ENCODE measurements at regions not wholly inside any gene's neighbourhood (a gene's known extent, or its start where the extent isn't known, plus 50 kb on each side); places are given as distances from the start of the nearest gene placed in this dataset.

GRCh38 chr14:84435820-84436324, 1094.1 kb upstream of the FLRT2 start:
- no peak for DNase-seq (ENCODE audit: low read depth)
- TF ChIP-seq CTCF (IDR thresholded peaks at IDR 0.05; ENCODE audit: low read depth, low read length) (no peak), POLR2A (IDR thresholded peaks at IDR 0.05; ENCODE audit: extremely low read depth, insufficient read length) (no peak), MYC (IDR thresholded peaks at IDR 0.05; ENCODE audit: low read depth, low read length) (no peak)
- TF ChIP-seq, protein P1, sequence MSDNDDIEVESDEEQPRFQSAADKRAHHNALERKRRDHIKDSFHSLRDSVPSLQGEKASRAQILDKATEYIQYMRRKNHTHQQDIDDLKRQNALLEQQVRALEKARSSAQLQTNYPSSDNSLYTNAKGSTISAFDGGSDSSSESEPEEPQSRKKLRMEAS (IDR thresholded peaks at IDR 0.05; ENCODE audit: low read depth, low read length): no peak
- H3K4me3 ChIP-seq (ENCODE audit: low read depth, low read length): no peak overlapping the region

GRCh38 chr14:84436528-84436927, 1093.4 kb upstream of the FLRT2 start:
- DNase-seq (ENCODE audit: low read depth): no peak
- H3K4me3 ChIP-seq (ENCODE audit: low read depth, low read length): no peak overlapping the region
- TF ChIP-seq POLR2A (IDR thresholded peaks at IDR 0.05; ENCODE audit: extremely low read depth, insufficient read length) (no peak), CTCF (IDR thresholded peaks at IDR 0.05; ENCODE audit: low read depth, low read length) (no peak), MYC (IDR thresholded peaks at IDR 0.05; ENCODE audit: low read depth, low read length) (no peak)
- TF ChIP-seq, protein P1 (IDR thresholded peaks at IDR 0.05; ENCODE audit: low read depth, low read length): no peak

DNA sequence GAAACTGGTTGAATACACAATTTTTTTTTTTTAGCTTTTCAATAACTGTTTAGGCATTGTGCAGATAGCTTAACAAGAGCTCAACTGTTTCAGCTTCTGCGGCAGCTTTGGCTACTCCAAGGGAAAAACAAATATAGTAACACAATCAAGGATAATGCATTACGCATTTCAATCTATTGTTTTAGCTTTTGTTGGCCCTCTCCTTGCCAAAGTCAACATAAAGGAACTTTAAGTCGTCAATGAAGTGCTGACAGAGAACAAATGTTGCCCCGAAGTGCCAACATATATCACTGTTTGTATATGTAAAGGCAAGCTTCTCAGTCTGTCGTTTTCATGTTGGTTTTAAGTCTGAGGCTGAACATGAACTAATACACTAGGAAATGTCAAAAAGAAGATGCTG, 1087.4 kb upstream of the FLRT2 start:
- DNase-seq (ENCODE audit: low read depth): no peak
- no peak overlapping the region for H3K4me3 ChIP-seq (ENCODE audit: low read depth, low read length)
- TF ChIP-seq POLR2A (IDR thresholded peaks at IDR 0.05; ENCODE audit: extremely low read depth, insufficient read length) (no peak), MYC (IDR thresholded peaks at IDR 0.05; ENCODE audit: low read depth, low read length) (no peak), CTCF (IDR thresholded peaks at IDR 0.05; ENCODE audit: low read depth, low read length) (no peak)
- TF ChIP-seq, protein P1 (IDR thresholded peaks at IDR 0.05; ENCODE audit: low read depth, low read length): no peak

- H3K4me3 ChIP-seq (ENCODE audit: low read depth, low read length): no peak overlapping the region
- TF ChIP-seq CTCF (IDR thresholded peaks at IDR 0.05; ENCODE audit: low read depth, low read length): no peak
- TF ChIP-seq, protein P1 (IDR thresholded peaks at IDR 0.05; ENCODE audit: low read depth, low read length): no peak
- no peak for TF ChIP-seq POLR2A (IDR thresholded peaks at IDR 0.05; ENCODE audit: extremely low read depth, insufficient read length)
- no peak for TF ChIP-seq MYC (IDR thresholded peaks at IDR 0.05; ENCODE audit: low read depth, low read length)
- no peak for DNase-seq (ENCODE audit: low read depth)
Measured at GRCh38 chr14:84445486-84445885, 1084.5 kb upstream of the FLRT2 start.

- no peak for DNase-seq (ENCODE audit: low read depth)
Measured at GRCh38 chr14:84446250-84446649, 1083.7 kb upstream of the FLRT2 start.

More at GRCh38 chr14:84446250-84446649, 1083.7 kb upstream of the FLRT2 start:
- TF ChIP-seq MYC (IDR thresholded peaks at IDR 0.05; ENCODE audit: low read depth, low read length) (no peak), CTCF (IDR thresholded peaks at IDR 0.05; ENCODE audit: low read depth, low read length) (no peak)
- TF ChIP-seq, protein P1 (IDR thresholded peaks at IDR 0.05; ENCODE audit: low read depth, low read length): no peak
- no peak overlapping the region for H3K4me3 ChIP-seq (ENCODE audit: low read depth, low read length)

Measured in NB4 (cell line).